ENCODE measurements at regions not wholly inside any gene's neighbourhood (a gene's known extent, or its start where the extent isn't known, plus 50 kb on each side); places are given as distances from the start of the nearest gene placed in this dataset.

GRCh38 chrY:8202837-8203236, 1134.4 kb upstream of the TSPY4 start:
- Mint-ChIP-seq H3K4me3 (no peak overlapping the region), H3K4me1 (no peaks in the 10 kb centered on the region), H3K27me3 (no peaks in the 10 kb centered on the region), H3K9me3 (peaks cover 0 to 9% of the 10 kb centered on the region in 2 donors), H3K27ac (no peak overlapping the region)
- no peak for DNase-seq
- ATAC-seq, result no peak

- Mint-ChIP-seq H3K27ac (no peak overlapping the region), H3K27me3 (no peaks in the 10 kb centered on the region), H3K4me3 (no peak overlapping the region), H3K4me1 (no peaks in the 10 kb centered on the region), H3K9me3 (peaks cover 0 to 5% of the 10 kb centered on the region in 2 donors)
- ATAC-seq (no peak), DNase-seq (no peak)
Measured at GRCh38 chrY:8241144-8241543, 1096.1 kb upstream of the TSPY4 start.

GRCh38 chrY:8273807-8274206, 1063.5 kb upstream of the TSPY4 start:
- Mint-ChIP-seq H3K4me3 (no peak overlapping the region), H3K27ac (no peak overlapping the region), H3K4me1 (no peaks in the 10 kb centered on the region), H3K27me3 (no peaks in the 10 kb centered on the region), H3K9me3 (no peaks in the 10 kb centered on the region)
- DNase-seq, result no peak
- ATAC-seq, result peak; percentile 91

- Mint-ChIP-seq H3K27me3 (no peaks in the 10 kb centered on the region), H3K4me1 (no peaks in the 10 kb centered on the region), H3K4me3 (no peak overlapping the region), H3K27ac (no peak overlapping the region), H3K9me3 (peaks cover 9 to 14% of the 10 kb centered on the region in 2 donors)
- DNase-seq (no peak), ATAC-seq (no peak)
Measured at GRCh38 chrY:8305021-8305420, 1032.2 kb upstream of the TSPY4 start.

- Mint-ChIP-seq H3K4me3 (no peak overlapping the region), H3K9me3 (no peaks in the 10 kb centered on the region), H3K27ac (peak overlapping the region; percentile 5 to 34), H3K4me1 (peaks cover 4% of the 10 kb centered on the region), H3K27me3 (no peaks in the 10 kb centered on the region)
- ATAC-seq, result peak; percentile 67
- DNase-seq, result no peak
Measured at GRCh38 chrY:8324113-8324512, 1013.2 kb upstream of the TSPY4 start.

- Mint-ChIP-seq H3K27ac (no peak overlapping the region), H3K4me3 (no peak overlapping the region), H3K4me1 (peaks cover 4% of the 10 kb centered on the region), H3K9me3 (no peaks in the 10 kb centered on the region), H3K27me3 (no peaks in the 10 kb centered on the region)
- DNase-seq, result no peak
- ATAC-seq, result no peak
Measured at GRCh38 chrY:8326944-8327343, 1010.3 kb upstream of the TSPY4 start.

- ATAC-seq, result no peak
- Mint-ChIP-seq H3K4me3 (no peak overlapping the region), H3K9me3 (no peaks in the 10 kb centered on the region), H3K27me3 (no peaks in the 10 kb centered on the region), H3K27ac (no peak overlapping the region), H3K4me1 (peaks cover 4% of the 10 kb centered on the region)
- no peak for DNase-seq
Measured at GRCh38 chrY:8327708-8328354, 1009.4 kb upstream of the TSPY4 start.

- H3K27ac Mint-ChIP-seq, result no peak overlapping the region
- H3K4me3 Mint-ChIP-seq, result no peak overlapping the region
- no peaks in the 10 kb centered on the region for H3K9me3 Mint-ChIP-seq
- H3K4me1 Mint-ChIP-seq, result no peaks in the 10 kb centered on the region
- DNase-seq (no peak), ATAC-seq (no peak)
- H3K27me3 Mint-ChIP-seq, result no peaks in the 10 kb centered on the region
Measured at GRCh38 chrY:8329431-8329830, 1007.8 kb upstream of the TSPY4 start.

GRCh38 chrY:8329929-8330328, 1007.3 kb upstream of the TSPY4 start:
- Mint-ChIP-seq H3K27me3 (no peaks in the 10 kb centered on the region), H3K4me1 (no peaks in the 10 kb centered on the region), H3K4me3 (no peak overlapping the region), H3K27ac (no peak overlapping the region), H3K9me3 (no peaks in the 10 kb centered on the region)
- no peak for DNase-seq
- ATAC-seq, result no peak

GRCh38 chrY:8333328-8333727, 1003.9 kb upstream of the TSPY4 start:
- peaks cover 0 to 5% of the 10 kb centered on the region in 2 donors for H3K9me3 Mint-ChIP-seq
- no peaks in the 10 kb centered on the region for H3K4me1 Mint-ChIP-seq
- H3K4me3 Mint-ChIP-seq, result no peak overlapping the region
- H3K27me3 Mint-ChIP-seq, result no peaks in the 10 kb centered on the region
- DNase-seq (no peak), ATAC-seq (peak; percentile 38)
- no peak overlapping the region for H3K27ac Mint-ChIP-seq

- peak in 1 of 2 donors; percentile 12 for DNase-seq
- H3K4me3 Mint-ChIP-seq, result no peak overlapping the region
- no peaks in the 10 kb centered on the region for H3K27me3 Mint-ChIP-seq
- H3K27ac Mint-ChIP-seq, result no peak overlapping the region
- H3K4me1 Mint-ChIP-seq, result no peaks in the 10 kb centered on the region
- peak; percentile 63 for ATAC-seq
- H3K9me3 Mint-ChIP-seq, result peaks cover 0 to 5% of the 10 kb centered on the region in 2 donors
Measured at GRCh38 chrY:8335299-8335835, 1001.9 kb upstream of the TSPY4 start.

- Mint-ChIP-seq H3K9me3 (peaks cover 0 to 5% of the 10 kb centered on the region in 2 donors), H3K27ac (no peak overlapping the region), H3K27me3 (no peaks in the 10 kb centered on the region), H3K4me3 (no peak overlapping the region), H3K4me1 (no peaks in the 10 kb centered on the region)
- ATAC-seq, result peak; percentile 69
- DNase-seq, result peak; percentile 0 to 8
Measured at GRCh38 chrY:8336112-8336774, 1001.0 kb upstream of the TSPY4 start.

GRCh38 chrY:8341000-8341399, 996.3 kb upstream of the TSPY4 start:
- H3K27me3 Mint-ChIP-seq, result no peaks in the 10 kb centered on the region
- ATAC-seq, result peak; percentile 68

GRCh38 chrY:8342173-8342572, 995.1 kb upstream of the TSPY4 start:
- Mint-ChIP-seq H3K4me3 (no peak overlapping the region), H3K9me3 (peaks cover 0 to 5% of the 10 kb centered on the region in 2 donors), H3K27ac (no peak overlapping the region), H3K4me1 (no peaks in the 10 kb centered on the region), H3K27me3 (no peaks in the 10 kb centered on the region)
- ATAC-seq, result no peak
- DNase-seq, result no peak

More at GRCh38 chrY:8341000-8341399, 996.3 kb upstream of the TSPY4 start:
- Mint-ChIP-seq H3K27ac (no peak overlapping the region), H3K4me3 (no peak overlapping the region), H3K4me1 (no peaks in the 10 kb centered on the region), H3K9me3 (peaks cover 0 to 5% of the 10 kb centered on the region in 2 donors)
- DNase-seq, result peak in 1 of 2 donors; percentile 9

GRCh38 chrY:8351241-8351640, 986.0 kb upstream of the TSPY4 start:
- no peak for DNase-seq
- Mint-ChIP-seq H3K27me3 (no peaks in the 10 kb centered on the region), H3K9me3 (peaks cover 0 to 10% of the 10 kb centered on the region in 2 donors), H3K27ac (no peak overlapping the region), H3K4me3 (no peak overlapping the region), H3K4me1 (no peaks in the 10 kb centered on the region)
- ATAC-seq, result no peak

GRCh38 chrY:8352201-8352600, 985.1 kb upstream of the TSPY4 start:
- ATAC-seq, result no peak
- Mint-ChIP-seq H3K4me3 (no peak overlapping the region), H3K27me3 (no peaks in the 10 kb centered on the region), H3K27ac (no peak overlapping the region), H3K9me3 (peaks cover 0 to 10% of the 10 kb centered on the region in 2 donors), H3K4me1 (no peaks in the 10 kb centered on the region)
- DNase-seq, result no peak
